DND-41 (cell line): ENCODE measurements at regions not wholly inside any gene's neighbourhood (a gene's known extent, or its start where the extent isn't known, plus 50 kb on each side); places are given as distances from the start of the nearest gene placed in this dataset.
"Not testable (repeated sequence)": the region's sequence is repeated elsewhere in the genome, so short reads cannot be mapped to it uniquely, and the experiment has no call there.

ENCODE experiments used
- CTCF ChIP-seq: IDR thresholded peaks from 2 replicates; pipeline ENCODE4 v1.5.1; 2012; ENCODE audit warnings: borderline replicate concordance, low read length, moderate library complexity, mild to moderate bottlenecking; ENCODE audit not compliant: poor library complexity, severe bottlenecking; ENCODE audit errors: extremely low read depth
- EZH2 ChIP-seq: IDR thresholded peaks from 3 replicates; pipeline ENCODE4 v1.6.1; 2012; ENCODE audit warnings: borderline replicate concordance, low read depth, mild to moderate bottlenecking, moderate library complexity, low read length, inconsistent platforms; ENCODE audit not compliant: severe bottlenecking

GRCh38 chr14:19238584-19238983, 195.6 kb downstream of the POTEG start:
- not testable (repeated sequence) for TF ChIP-seq CTCF, EZH2
